ENCODE measurements at regions not wholly inside any gene's neighbourhood (a gene's known extent, or its start where the extent isn't known, plus 50 kb on each side); places are given as distances from the start of the nearest gene placed in this dataset.

DNA sequence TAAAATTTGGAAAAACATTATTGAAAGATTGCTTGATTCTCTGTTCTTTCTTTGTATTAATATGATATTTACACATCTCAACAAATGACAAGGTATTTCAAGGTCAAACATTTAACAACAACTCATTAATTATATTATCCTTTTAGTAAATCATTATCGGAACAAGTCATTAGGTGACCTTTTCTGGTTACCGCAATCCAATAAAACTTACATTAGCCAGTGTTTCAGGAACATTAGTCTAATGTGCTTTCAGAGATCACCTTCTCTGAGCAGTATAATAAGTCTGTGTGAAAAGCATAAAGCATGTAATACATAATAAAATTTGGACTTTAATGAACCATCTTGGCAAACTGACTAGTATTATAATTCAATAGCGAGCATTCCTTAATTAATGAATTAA is 1466.4 kb downstream of the FAM181B start:
- no peak overlapping the region for H2BK5ac ChIP-seq (ENCODE audit: low read depth, low read length)
- no peak overlapping the region for H4K5ac ChIP-seq (ENCODE audit: insufficient read length, low read depth, low read length)
- H4K20me1 ChIP-seq (replicated peaks in 1 of 2; ENCODE audit: control insufficient read depth in 1 of 2, insufficient read depth in 2 of 2, low read length in 2 of 2), result no peaks in the 10 kb centered on the region
- H3K9ac ChIP-seq (replicated peaks in 1 of 4; ENCODE audit: extremely low read depth in 1 of 4, low read depth in 3 of 4, low read length in 3 of 4), result no peak overlapping the region
- H2AK5ac ChIP-seq (ENCODE audit: low read depth, low read length), result no peak overlapping the region
- H2BK12ac ChIP-seq (ENCODE audit: low read depth, low read length), result no peak overlapping the region
- H2BK120ac ChIP-seq (replicated peaks; ENCODE audit: low read depth, low read length), result no peak overlapping the region
- H3K14ac ChIP-seq (ENCODE audit: insufficient read length), result no peak overlapping the region
- no peaks in the 10 kb centered on the region for H3K23me2 ChIP-seq (ENCODE audit: low read depth, low read length)
- H3K23ac ChIP-seq (ENCODE audit: insufficient read length), result no peak overlapping the region
- POLR2A ChIA-PET (ENCODE audit: partially characterized antibody), result no interaction called here
- H3K4me3 ChIP-seq (ENCODE audit: extremely low read depth in 1 of 4, insufficient read depth in 2 of 4, low read depth in 3 of 4, low read length in 4 of 4), result no peak overlapping the region
- H3K27me3 ChIP-seq (replicated peaks in 1 of 4; ENCODE audit: control insufficient read depth in 3 of 4, extremely low read depth in 1 of 4, insufficient read depth in 3 of 4, low read length in 3 of 4), result no peaks in the 10 kb centered on the region
- CTCF ChIA-PET (ENCODE audit: partially characterized antibody), result no interaction called here
- 86% methylated on average over 3 of the region's 3 CpGs; no CpG with 5 or more reads in 1 of the 2 experiments for WGBS, 2 experiments (ENCODE audit: extremely low coverage in 1 of 2, insufficient coverage in 1 of 2, insufficient read length in 1 of 2, insufficient replicate concordance in 2 of 2, low coverage in 1 of 2, low lambda C conversion rate in 2 of 2, missing lambda C conversion rate in 1 of 2)
- no peak overlapping the region for H3K4me2 ChIP-seq (ENCODE audit: insufficient read depth in 1 of 2, low read depth in 2 of 2, low read length in 2 of 2)
- H2BK20ac ChIP-seq (ENCODE audit: low read length), result no peak overlapping the region
- no peak overlapping the region for H2BK15ac ChIP-seq (ENCODE audit: low read length)
- H3K79me1 ChIP-seq (ENCODE audit: low read depth, low read length), result no peaks in the 10 kb centered on the region
- no peak overlapping the region for H4K91ac ChIP-seq (replicated peaks; ENCODE audit: insufficient read length, low read length)
- no peaks in the 10 kb centered on the region for H3K79me2 ChIP-seq (ENCODE audit: control insufficient read depth in 1 of 2, insufficient read depth in 2 of 2, low read length in 2 of 2)
- DNase-seq (ENCODE audit: low read depth in 1 of 2, low spot score in 2 of 2), result no peak
- TF ChIP-seq POLR2A (IDR thresholded peaks at IDR 0.05; ENCODE audit: control extremely low read depth in 1 of 2, low read depth in 2 of 2, low read length in 2 of 2) (no peak), TBP (IDR thresholded peaks at IDR 0.05; ENCODE audit: low read depth, low read length) (no peak), CBX5 (IDR thresholded peaks at IDR 0.05; ENCODE audit: low read depth, low read length) (no peak), E2F6 (IDR thresholded peaks at IDR 0.05) (no peak), SP4 (IDR thresholded peaks at IDR 0.05; ENCODE audit: low read length) (no peak), BRCA1 (IDR thresholded peaks at IDR 0.05; ENCODE audit: low read depth, low read length) (no peak), EZH2 (IDR thresholded peaks at IDR 0.05; ENCODE audit: low read depth, low read length, severe bottlenecking) (no peak), SP1 (IDR thresholded peaks at IDR 0.05; ENCODE audit: low read depth, low read length) (no peak), CHD2 (IDR thresholded peaks at IDR 0.05; ENCODE audit: low read length) (no peak), TCF12 (IDR thresholded peaks at IDR 0.05; ENCODE audit: low read depth, low read length) (no peak), SRF (IDR thresholded peaks at IDR 0.05; ENCODE audit: low read depth, low read length) (no peak), RNF2 (IDR thresholded peaks at IDR 0.05; ENCODE audit: borderline replicate concordance, low read depth, low read length, missing control alignments, poor library complexity, severe bottlenecking) (no peak), POLR2AphosphoS5 (IDR thresholded peaks at IDR 0.05; ENCODE audit: low read depth, low read length) (no peak), GTF2F1 (IDR thresholded peaks at IDR 0.05; ENCODE audit: borderline replicate concordance, low read depth, low read length) (no peak)
- H4K8ac ChIP-seq (ENCODE audit: extremely low read depth, insufficient read depth, low read length), result no peak overlapping the region
- no peak overlapping the region for H2AFZ ChIP-seq (ENCODE audit: low read length)
- peaks cover 0 to 2% (median 0%) of the 10 kb centered on the region in 4 experiments; a peak in 1 of 7 replicates for H3K4me1 ChIP-seq (replicated peaks in 1 of 4; ENCODE audit: control insufficient read depth in 3 of 4, insufficient read depth in 4 of 4, low read length in 3 of 4)
- H3K56ac ChIP-seq (replicated peaks; ENCODE audit: insufficient read length, low read depth, low read length), result no peak overlapping the region
- H3K9me3 ChIP-seq (ENCODE audit: insufficient read depth in 2 of 2, low read depth in 1 of 2, low read length in 1 of 2), result no peaks in the 10 kb centered on the region
- no peak for FAIRE-seq
- no peaks in the 10 kb centered on the region for H3K36me3 ChIP-seq (ENCODE audit: control insufficient read depth in 2 of 4, insufficient read depth in 4 of 4, low read length in 3 of 4)
- H3K18ac ChIP-seq (ENCODE audit: extremely low read depth, low read length), result no peak overlapping the region
- H3K4ac ChIP-seq (replicated peaks; ENCODE audit: insufficient read length, low read depth, low read length), result no peak overlapping the region
- H3K27ac ChIP-seq (ENCODE audit: low read depth, low read length), result no peak overlapping the region

Data from H1 (cell line).